ENCODE measurements at regions not wholly inside any gene's neighbourhood (a gene's known extent, or its start where the extent isn't known, plus 50 kb on each side); places are given as distances from the start of the nearest gene placed in this dataset.

GRCh38 chr5:6808462-6808861 lies 95.2 kb downstream of the TENT4A start:
- no peak for TF ChIP-seq CTCF (IDR thresholded peaks at IDR 0.05; ENCODE audit: low read length)
- no peak for TF ChIP-seq EZH2 (IDR thresholded peaks at IDR 0.05; ENCODE audit: borderline replicate concordance, low read length)
